HCT116 (cell line): ENCODE measurements at regions not wholly inside any gene's neighbourhood (a gene's known extent, or its start where the extent isn't known, plus 50 kb on each side); places are given as distances from the start of the nearest gene placed in this dataset.

Experiments used
- ATAC-seq: fragments of 200-7000 bp; cut with Tn5 transposase; 2 replicates; pipeline ENCODE4 v1.9.1; 2020; ENCODE audit warnings: mild to moderate bottlenecking, moderate library complexity
- BruUV-seq: library from RNA; stranded (reverse); fragments of 400-500 nt; replicated peaks from 2 replicates; lab custom pipeline; 2021; lab: Mats Ljungman, UMichigan
- CTCF ChIA-PET: fragments of 300-600 bp; sonication (Branson Sonifier 250); formaldehyde crosslinking; loops from one replicate; lab custom pipeline; 2021; ENCODE audit warnings: antibody characterized with exemption; lab: Charles Lee
- POLR2A ChIA-PET: fragments of 300-600, 350-600 bp; sonication (Branson Sonifier 250); formaldehyde crosslinking; loops from one replicate; lab custom pipeline; 2021; ENCODE audit warnings: antibody characterized with exemption; lab: Charles Lee
- RAD21 ChIA-PET, 2 experiments: fragments of 300-600 bp; sonication (Branson Sonifier 250); formaldehyde crosslinking; loops; one replicate each; lab custom pipeline; 2023; ENCODE audit warnings: low total read pairs in 2 of 2; ENCODE audit not compliant: uncharacterized antibody in 2 of 2, unreplicated experiment in 2 of 2, low non-redundant PET in 1 of 2; lab: Charles Lee
- DNase-seq: peaks from one replicate; pipeline ENCODE4 v3.0.0-alpha.2; 2010; ENCODE audit warnings: low read depth, low spot score
- H2AFZ ChIP-seq: fragments of 200-600 bp; shearing (Covaris generic), sonication (generic); 2 replicates; pipeline ENCODE4 v1.6.1; 2017; ENCODE audit warnings: low read depth, mixed run types, mixed read lengths, antibody characterized with exemption, low read length; ENCODE audit not compliant: poor library complexity, severe bottlenecking
- H3K27ac ChIP-seq: 2 replicates; pipeline ENCODE4 v1.5.1; 2012; ENCODE audit warnings: low read depth, low read length
- H3K27me3 ChIP-seq: fragments of 200-600 bp; sonication (generic); 2 replicates; pipeline ENCODE4 v1.6.1; 2016; ENCODE audit warnings: mixed run types, low read length, mixed read lengths; ENCODE audit not compliant: insufficient read depth
- H3K36me3 ChIP-seq, 2 experiments: fragments of 200-500 bp in 1 of 2; fragments of 200-600 bp in 1 of 2; sonication (Bioruptor generic) in 1 of 2; sonication (generic) in 1 of 2; 2 replicates each; pipeline versions ENCODE4 v1.5.1 to v1.6.1; 2014 to 2016; ENCODE audit warnings: low read length in 2 of 2, inconsistent platforms in 1 of 2, mixed read lengths in 1 of 2, mixed run types in 1 of 2; ENCODE audit not compliant: insufficient read depth in 2 of 2, control insufficient read depth in 1 of 2
- H3K4me1 ChIP-seq, 2 experiments: fragments of 200-600 bp in 1 of 2; sonication (generic) in 1 of 2; 2 replicates each; pipeline versions ENCODE4 v1.5.1 to v1.6.1; 2012 to 2017; ENCODE audit warnings: low read length in 2 of 2, inconsistent platforms in 1 of 2, mild to moderate bottlenecking in 1 of 2, mixed read lengths in 1 of 2, mixed run types in 1 of 2, moderate library complexity in 1 of 2; ENCODE audit not compliant: insufficient read depth in 2 of 2, control insufficient read depth in 1 of 2
- H3K4me2 ChIP-seq: fragments of 200-600 bp; sonication (generic); 2 replicates; pipeline ENCODE4 v1.6.1; 2017; ENCODE audit warnings: mixed run types, low read length, mixed read lengths
- H3K4me3 ChIP-seq, 2 experiments: fragments of 200-600 bp in 1 of 2; sonication (generic) in 1 of 2; replicated peaks in 1 of 2; 2 replicates each; pipeline ENCODE4 v1.5.1; 2011 to 2016; ENCODE audit warnings: low read length in 2 of 2, control low read depth in 1 of 2, low read depth in 1 of 2, mild to moderate bottlenecking in 1 of 2, mixed read lengths in 1 of 2, mixed run types in 1 of 2
- H3K79me2 ChIP-seq: fragments of 200-600 bp; sonication (generic); 2 replicates; pipeline ENCODE4 v1.6.1; 2017; ENCODE audit warnings: mild to moderate bottlenecking, mixed run types, low read length, moderate library complexity, mixed read lengths; ENCODE audit not compliant: insufficient read depth
- H3K9ac ChIP-seq: fragments of 200-600 bp; sonication (generic); 2 replicates; pipeline ENCODE4 v1.6.1; 2016; ENCODE audit warnings: low read length, mixed read lengths
- H3K9me2 ChIP-seq: fragments of 200-600 bp; sonication (generic), shearing (Covaris generic); 2 replicates; pipeline ENCODE4 v1.6.1; 2017; ENCODE audit warnings: mixed run types, mild to moderate bottlenecking, moderate library complexity; ENCODE audit not compliant: insufficient read depth
- H3K9me3 ChIP-seq, 2 experiments: fragments of 200-500 bp in 1 of 2; fragments of 200-600 bp in 1 of 2; sonication (Bioruptor generic) in 1 of 2; sonication (generic) in 1 of 2; 2 replicates each; pipeline ENCODE4 v1.6.1; 2014 to 2017; ENCODE audit warnings: low read length in 2 of 2, mixed read lengths in 2 of 2, inconsistent platforms in 1 of 2, low read depth in 1 of 2, mild to moderate bottlenecking in 1 of 2, mixed run types in 1 of 2, moderate library complexity in 1 of 2; ENCODE audit not compliant: control insufficient read depth in 1 of 2, insufficient read depth in 1 of 2
- H4K20me1 ChIP-seq: fragments of 200-600 bp; sonication (generic), shearing (Covaris generic); 2 replicates; pipeline ENCODE4 v1.6.1; 2017; ENCODE audit warnings: mixed run types, mild to moderate bottlenecking, moderate library complexity; ENCODE audit not compliant: insufficient read depth
- CTCF ChIP-seq, 3 experiments: fragments of 200-600 bp in 1 of 3; sonication (generic) in 1 of 3; IDR thresholded peaks in 2 of 3; conservative IDR thresholded peaks in 1 of 3; 2 replicates each; pipeline ENCODE4 v1.5.1; 2012 to 2017; ENCODE audit warnings: low read depth in 2 of 3, low read length in 2 of 3, antibody characterized with exemption in 1 of 3, borderline replicate concordance in 1 of 3, control low read depth in 1 of 3, mild to moderate bottlenecking in 1 of 3, mixed read lengths in 1 of 3, mixed run types in 1 of 3, moderate library complexity in 1 of 3; ENCODE audit not compliant: insufficient read depth in 1 of 3
- EGR1 ChIP-seq: IDR thresholded peaks from 2 replicates; pipeline ENCODE4 v1.6.1; 2012; ENCODE audit warnings: low read depth
- ELF1 ChIP-seq: IDR thresholded peaks from 2 replicates; pipeline ENCODE4 v1.6.1; 2012; ENCODE audit warnings: low read depth, borderline replicate concordance
- EZH2 ChIP-seq: fragments of 200-600 bp; sonication (generic); IDR thresholded peaks from 2 replicates; pipeline ENCODE4 v1.6.1; 2017; ENCODE audit warnings: antibody characterized with exemption, mixed run types
- EZH2phosphoT487 ChIP-seq: fragments of 200-600 bp; IDR thresholded peaks from 2 replicates; pipeline ENCODE4 v1.6.1; 2018; ENCODE audit warnings: antibody characterized with exemption, borderline replicate concordance
- FOSL1 ChIP-seq: IDR thresholded peaks from 2 replicates; pipeline ENCODE4 v1.6.1; 2012; ENCODE audit warnings: low read depth
- JUND ChIP-seq: IDR thresholded peaks from 2 replicates; pipeline ENCODE4 v1.6.1; 2012
- MAX ChIP-seq: IDR thresholded peaks from 2 replicates; pipeline ENCODE4 v1.6.1; 2012
- RAD21 ChIP-seq: IDR thresholded peaks from 2 replicates; pipeline ENCODE4 v1.6.1; 2012; ENCODE audit warnings: low read depth, mild to moderate bottlenecking
- REST ChIP-seq: IDR thresholded peaks from 2 replicates; pipeline ENCODE4 v1.6.1; 2012; ENCODE audit warnings: low read depth
- SIN3A ChIP-seq: IDR thresholded peaks from 2 replicates; pipeline ENCODE4 v1.6.1; 2012; ENCODE audit warnings: low read depth
- SP1 ChIP-seq: IDR thresholded peaks from 2 replicates; pipeline ENCODE4 v1.6.1; 2012; ENCODE audit warnings: low read depth
- SRF ChIP-seq: IDR thresholded peaks from 2 replicates; pipeline ENCODE4 v1.6.1; 2012; ENCODE audit warnings: low read depth
- TCF7L2 ChIP-seq: IDR thresholded peaks from 2 replicates; pipeline ENCODE4 v1.7.0; 2011; ENCODE audit warnings: borderline replicate concordance, inconsistent platforms; ENCODE audit not compliant: insufficient read depth, insufficient read length; ENCODE audit errors: extremely low read depth
- YY1 ChIP-seq: IDR thresholded peaks from 2 replicates; pipeline ENCODE4 v1.6.1; 2011; ENCODE audit warnings: low read length, low read depth, moderate library complexity, mild to moderate bottlenecking; ENCODE audit not compliant: insufficient replicate concordance; ENCODE audit errors: extremely low read depth
- ZFX ChIP-seq: fragments of 450-650 bp; IDR thresholded peaks from 2 replicates; pipeline ENCODE4 v1.6.1; 2017
- ZNF274 ChIP-seq: fragments of 200-500 bp; sonication (Bioruptor generic); IDR thresholded peaks from 2 replicates; pipeline ENCODE4 v1.6.1; 2014; ENCODE audit warnings: mild to moderate bottlenecking, low read depth, low read length, inconsistent platforms
- intact Hi-C: fragments of 100-400 bp; cut with micrococcal nuclease; formaldehyde crosslinking; loops from 2 replicates; pipeline ENCODE4 v1.10.0; 2022
- TF ChIP-seq, protein P1 (sequence below): IDR thresholded peaks from 2 replicates; pipeline ENCODE4 v1.6.1; 2011; ENCODE audit warnings: mild to moderate bottlenecking, low read length, moderate library complexity; ENCODE audit not compliant: insufficient replicate concordance; ENCODE audit errors: extremely low read depth

DNA sequence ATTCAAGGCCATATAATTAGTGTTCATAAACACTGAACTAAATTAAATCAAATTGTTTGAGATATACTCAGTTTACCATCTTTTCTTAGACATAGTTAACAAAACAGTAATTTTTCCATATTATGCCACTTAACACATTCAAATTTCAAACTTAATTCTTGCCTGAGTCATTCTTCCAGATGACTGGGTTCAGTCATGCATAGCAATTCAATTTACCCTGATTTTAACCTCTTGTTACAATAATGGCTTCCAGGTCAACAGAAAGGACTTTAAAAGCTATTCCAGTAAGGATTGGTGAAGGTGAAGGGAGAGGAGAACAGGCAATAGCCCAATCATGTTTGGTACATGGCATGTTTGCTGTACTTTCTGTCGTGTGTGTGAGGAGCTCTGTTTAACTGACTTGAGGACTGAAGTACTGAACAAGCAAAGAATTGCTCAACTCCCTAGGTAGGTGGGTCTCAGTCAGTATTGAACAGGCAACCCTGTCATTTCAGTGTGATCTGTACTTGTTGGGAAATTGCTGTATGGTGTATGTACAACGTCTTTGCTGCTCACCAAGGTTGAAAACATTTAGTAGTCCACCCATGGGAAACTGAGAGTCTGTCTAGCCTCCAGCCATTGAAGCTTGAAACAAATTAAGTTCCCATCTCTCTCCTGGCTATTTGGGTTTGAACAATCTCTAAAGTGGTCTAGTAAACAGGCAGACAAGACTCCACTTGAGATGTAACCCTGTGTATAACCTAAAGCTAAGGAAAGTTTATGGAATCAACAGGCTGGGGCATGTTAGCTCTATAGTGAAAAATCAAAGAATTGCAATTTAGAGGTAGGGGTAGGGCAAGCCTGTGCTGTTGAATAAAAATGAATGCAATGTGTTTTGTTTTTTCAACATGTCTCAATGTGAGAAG lies 327.2 kb downstream of the BTG1 start:
- ATAC-seq (no peak), DNase-seq (no peak)
- no peaks in the 10 kb centered on the region for H3K9me2 ChIP-seq
- no peak overlapping the region for H3K4me2 ChIP-seq
- intact Hi-C loops, result loop anchor here (10.0 kb wide), 1 partner anchor 434 kb away; no protein-coding TSS in a partner anchor
- H3K4me3 ChIP-seq, result no peak overlapping the region
- CTCF ChIA-PET, result no interaction called here
- H3K36me3 ChIP-seq, result no peaks in the 10 kb centered on the region
- POLR2A ChIA-PET, result no interaction called here
- TF ChIP-seq FOSL1 (no peak), EGR1 (no peak), ZFX (no peak), REST (no peak), MAX (no peak), SIN3A (no peak), YY1 (no peak), RAD21 (no peak), ELF1 (no peak), ZNF274 (no peak), SP1 (no peak), CTCF (IDR thresholded peaks at IDR 0.05 in 2 of 3, conservative IDR thresholded peaks at IDR 0.05 in 1 of 3; ENCODE audit: borderline replicate concordance in 1 of 3, insufficient read depth in 1 of 3, low read depth in 2 of 3, low read length in 2 of 3) (no peak), EZH2phosphoT487 (no peak), JUND (no peak), SRF (no peak), TCF7L2 (no peak), EZH2 (no peak)
- TF ChIP-seq, protein P1, sequence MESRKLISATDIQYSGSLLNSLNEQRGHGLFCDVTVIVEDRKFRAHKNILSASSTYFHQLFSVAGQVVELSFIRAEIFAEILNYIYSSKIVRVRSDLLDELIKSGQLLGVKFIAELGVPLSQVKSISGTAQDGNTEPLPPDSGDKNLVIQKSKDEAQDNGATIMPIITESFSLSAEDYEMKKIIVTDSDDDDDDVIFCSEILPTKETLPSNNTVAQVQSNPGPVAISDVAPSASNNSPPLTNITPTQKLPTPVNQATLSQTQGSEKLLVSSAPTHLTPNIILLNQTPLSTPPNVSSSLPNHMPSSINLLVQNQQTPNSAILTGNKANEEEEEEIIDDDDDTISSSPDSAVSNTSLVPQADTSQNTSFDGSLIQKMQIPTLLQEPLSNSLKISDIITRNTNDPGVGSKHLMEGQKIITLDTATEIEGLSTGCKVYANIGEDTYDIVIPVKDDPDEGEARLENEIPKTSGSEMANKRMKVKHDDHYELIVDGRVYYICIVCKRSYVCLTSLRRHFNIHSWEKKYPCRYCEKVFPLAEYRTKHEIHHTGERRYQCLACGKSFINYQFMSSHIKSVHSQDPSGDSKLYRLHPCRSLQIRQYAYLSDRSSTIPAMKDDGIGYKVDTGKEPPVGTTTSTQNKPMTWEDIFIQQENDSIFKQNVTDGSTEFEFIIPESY, result no peak
- H3K9me3 ChIP-seq, result no peaks in the 10 kb centered on the region
- H4K20me1 ChIP-seq, result no peaks in the 10 kb centered on the region
- no peak overlapping the region for H3K9ac ChIP-seq
- H3K27me3 ChIP-seq, result no peaks in the 10 kb centered on the region
- RAD21 ChIA-PET, result no interaction called here
- H2AFZ ChIP-seq, result no peak overlapping the region
- no peaks in the 10 kb centered on the region for H3K4me1 ChIP-seq
- no peak overlapping the region for H3K27ac ChIP-seq
- BruUV-seq, result no TSS peak
- no peaks in the 10 kb centered on the region for H3K79me2 ChIP-seq
